SK-N-MC (cell line): ENCODE measurements at regions not wholly inside any gene's neighbourhood (a gene's known extent, or its start where the extent isn't known, plus 50 kb on each side); places are given as distances from the start of the nearest gene placed in this dataset.

Experiments used
- DNase-seq: peaks from one replicate; pipeline ENCODE4 v3.0.0-alpha.2; 2011; ENCODE audit warnings: low read depth, low spot score
- H3K27ac ChIP-seq: fragments of 200-600 bp; sonication (generic); 2 replicates; pipeline ENCODE4 v1.5.1; 2016; ENCODE audit warnings: mixed run types
- H3K36me3 ChIP-seq: fragments of 200-600 bp; sonication (generic); 2 replicates; pipeline ENCODE4 v1.6.1; 2017; ENCODE audit warnings: antibody characterized with exemption, low read length, mixed read lengths; ENCODE audit not compliant: insufficient read depth
- H3K4me3 ChIP-seq: fragments of 200-600 bp; sonication (generic); 2 replicates; pipeline ENCODE4 v1.5.1; 2016
- H3K9ac ChIP-seq: fragments of 200-600 bp; sonication (generic); 2 replicates; pipeline ENCODE4 v1.8.0; 2017; ENCODE audit warnings: mixed run types, mixed read lengths; ENCODE audit not compliant: insufficient read length
- H3K9me3 ChIP-seq: fragments of 200-600 bp; sonication (generic); 2 replicates; pipeline ENCODE4 v1.6.1; 2017; ENCODE audit warnings: low read depth, mild to moderate bottlenecking, antibody characterized with exemption, low read length, moderate library complexity, mixed read lengths
- EZH2 ChIP-seq: fragments of 200-600 bp; sonication (generic); IDR thresholded peaks from one replicate; pipeline ENCODE4 v1.6.1; 2017; ENCODE audit warnings: antibody characterized with exemption
- FOXP2 ChIP-seq: optimal IDR thresholded peaks from 2 replicates; pipeline ENCODE3; 2011; ENCODE audit warnings: mild to moderate bottlenecking, moderate library complexity; ENCODE audit not compliant: insufficient read depth; ENCODE audit errors: extremely low read length, control extremely low read depth
- POLR2AphosphoS5 ChIP-seq: IDR thresholded peaks from 2 replicates; pipeline ENCODE4 v1.6.1; 2012; ENCODE audit warnings: mild to moderate bottlenecking, low read depth, low read length, borderline replicate concordance

DNA sequence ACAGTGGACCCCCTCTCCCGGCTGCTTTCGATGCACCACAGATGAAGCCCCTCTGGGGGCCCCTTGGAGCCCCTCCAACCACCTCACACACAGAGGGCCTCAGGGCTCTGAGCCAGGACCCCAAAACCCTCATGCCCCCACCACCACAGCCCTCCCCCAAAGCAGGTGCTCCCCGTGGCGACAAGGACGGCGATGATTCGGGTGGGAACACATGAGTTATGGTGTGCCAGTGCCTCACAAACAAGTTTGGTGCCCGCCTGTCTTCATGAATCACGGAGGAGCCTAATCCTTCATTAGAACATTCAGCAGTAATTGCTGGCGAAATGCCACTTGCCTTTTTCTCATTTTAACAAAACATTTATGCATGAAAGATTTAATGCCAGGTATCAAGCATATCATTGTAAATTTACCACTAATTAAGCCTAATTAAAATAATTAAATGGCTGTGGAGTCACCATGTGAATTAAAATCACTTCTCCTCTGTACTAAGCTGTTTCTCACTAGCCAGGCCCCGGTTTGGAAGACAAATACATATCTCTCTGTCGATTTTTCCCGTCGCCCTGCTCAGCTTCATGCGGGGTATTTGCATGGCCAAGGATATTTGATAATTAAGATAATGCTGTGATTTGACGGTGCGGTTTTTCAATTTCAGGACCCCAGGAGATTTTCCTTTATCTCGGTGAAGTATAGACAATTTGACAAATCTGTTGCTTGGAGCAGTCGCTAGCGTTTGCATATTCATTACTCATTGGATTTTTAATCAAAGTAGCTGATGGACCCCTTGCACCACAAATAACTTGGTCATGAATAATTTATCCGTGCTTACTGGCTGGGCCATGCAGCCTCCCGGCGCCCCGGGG is 157.0 kb downstream of the TLE3 start:
- Histone ChIP-seq H3K4me3 (no peak overlapping the region), H3K27ac (no peak overlapping the region), H3K9me3 (no peaks in the 10 kb centered on the region), H3K36me3 (no peaks in the 10 kb centered on the region), H3K9ac (no peak overlapping the region)
- DNase-seq = no peak
- no peak for TF ChIP-seq POLR2AphosphoS5

DNA sequence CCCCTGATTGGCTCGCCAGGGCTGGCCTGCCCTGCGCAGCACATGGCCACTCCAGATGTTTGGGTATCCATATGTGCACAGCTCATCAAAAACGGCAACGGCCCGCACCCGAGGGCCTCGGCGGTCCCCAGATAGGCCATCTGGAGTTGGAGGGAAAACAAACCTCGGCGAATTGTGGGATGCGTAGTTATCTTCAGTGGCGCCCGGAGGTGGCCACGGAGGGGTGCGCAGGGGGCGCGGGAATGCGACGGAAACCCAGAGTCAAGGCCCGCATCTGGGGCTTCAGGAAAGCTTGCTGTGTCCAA is 156.5 kb downstream of the TLE3 start:
- DNase-seq = no peak
- Histone ChIP-seq H3K9ac (no peak overlapping the region), H3K36me3 (no peaks in the 10 kb centered on the region), H3K27ac (no peak overlapping the region), H3K9me3 (no peaks in the 10 kb centered on the region), H3K4me3 (no peak overlapping the region)
- TF ChIP-seq FOXP2 = no peak
- TF ChIP-seq EZH2 = no peak
- no peak for TF ChIP-seq POLR2AphosphoS5

DNA sequence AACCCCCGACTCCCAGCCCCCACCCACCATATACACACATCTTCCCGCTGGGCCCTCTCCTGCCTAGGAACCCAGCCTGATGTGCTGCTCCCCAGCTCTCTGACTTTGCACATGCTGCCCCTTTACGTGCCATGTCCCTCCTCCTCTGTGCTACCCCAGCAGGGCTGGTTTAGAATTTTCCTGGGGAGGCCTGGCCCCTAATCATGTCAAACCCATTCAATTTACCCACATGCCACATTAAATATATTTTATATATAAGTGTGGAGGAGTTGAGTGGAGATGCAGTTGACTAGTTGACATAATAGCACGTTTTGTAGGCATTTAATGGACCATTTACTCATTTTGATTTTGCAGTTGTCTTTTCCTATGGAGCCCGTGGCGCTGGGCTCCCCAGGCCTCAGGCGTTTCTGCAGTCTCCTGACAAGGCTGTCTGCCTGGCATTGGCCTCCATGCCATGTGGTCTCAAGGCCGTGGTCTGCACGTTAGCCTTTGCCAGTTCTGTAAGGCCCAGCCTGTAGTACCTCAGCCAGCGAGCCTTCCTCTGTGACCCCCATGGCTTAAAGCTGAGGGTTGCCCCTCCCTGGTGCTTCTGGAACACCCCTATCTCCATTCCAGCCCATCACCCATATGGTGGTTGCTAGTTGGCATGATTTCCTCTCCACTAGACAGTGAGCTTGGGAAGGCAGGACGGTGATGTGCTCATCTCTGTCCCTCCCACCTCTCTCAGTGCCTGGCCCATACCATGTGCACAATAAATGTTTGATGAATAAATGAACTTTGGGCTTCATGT is 155.8 kb downstream of the TLE3 start:
- H3K9ac ChIP-seq = no peak overlapping the region
- no peak for DNase-seq
- TF ChIP-seq POLR2AphosphoS5 (no peak), FOXP2 (no peak), EZH2 (no peak)
- no peaks in the 10 kb centered on the region for H3K36me3 ChIP-seq
- H3K27ac ChIP-seq = no peak overlapping the region
- H3K9me3 ChIP-seq = no peaks in the 10 kb centered on the region
- H3K4me3 ChIP-seq = no peak overlapping the region

DNA sequence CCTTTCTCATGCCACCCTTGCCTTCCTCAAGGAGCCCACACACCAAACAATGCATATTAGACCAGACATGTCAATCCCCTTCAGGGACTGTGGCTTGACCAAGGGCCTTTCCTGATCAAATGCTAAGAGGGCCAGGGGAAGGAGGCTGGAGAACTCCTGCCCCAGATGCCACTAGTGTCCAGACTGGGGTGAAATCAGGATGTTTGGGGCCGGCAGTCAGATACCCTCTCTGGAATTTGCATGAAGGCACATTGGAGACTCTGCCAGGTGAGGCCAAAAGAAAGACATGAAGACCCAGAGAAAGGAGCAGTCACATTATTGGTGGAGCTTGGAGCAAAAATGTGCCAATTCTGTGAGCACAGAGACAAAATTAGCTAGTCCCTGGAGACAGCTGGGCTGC is 154.1 kb downstream of the TLE3 start:
- Histone ChIP-seq H3K36me3 (no peaks in the 10 kb centered on the region), H3K27ac (no peak overlapping the region), H3K9me3 (no peaks in the 10 kb centered on the region), H3K9ac (no peak overlapping the region), H3K4me3 (no peak overlapping the region)
- no peak for DNase-seq
- TF ChIP-seq EZH2 = no peak
- no peak for TF ChIP-seq FOXP2

DNA sequence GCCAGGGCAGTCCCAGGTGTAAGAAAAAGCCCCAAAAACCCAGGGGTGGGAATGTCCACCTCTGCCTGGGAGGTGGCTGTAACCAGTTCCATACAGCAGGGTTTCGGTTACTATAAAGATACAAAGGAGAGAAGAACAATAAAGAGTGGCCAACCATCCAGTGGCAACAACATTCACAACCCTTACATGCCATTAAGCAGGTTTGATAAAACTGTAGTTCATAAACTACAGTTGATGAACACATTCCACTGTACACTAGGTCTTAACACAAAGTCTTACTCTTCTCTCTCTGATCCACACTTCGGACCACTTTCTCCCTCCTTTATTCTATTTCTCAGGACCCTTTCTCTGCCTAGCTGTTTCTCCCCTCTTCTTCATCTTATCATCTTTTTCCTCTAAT is 152.0 kb downstream of the TLE3 start:
- Histone ChIP-seq H3K27ac (no peak overlapping the region), H3K9ac (no peak overlapping the region), H3K36me3 (no peaks in the 10 kb centered on the region), H3K9me3 (no peaks in the 10 kb centered on the region), H3K4me3 (no peak overlapping the region)
- no peak for DNase-seq
- TF ChIP-seq POLR2AphosphoS5 (no peak), FOXP2 (no peak), EZH2 (no peak)

DNA sequence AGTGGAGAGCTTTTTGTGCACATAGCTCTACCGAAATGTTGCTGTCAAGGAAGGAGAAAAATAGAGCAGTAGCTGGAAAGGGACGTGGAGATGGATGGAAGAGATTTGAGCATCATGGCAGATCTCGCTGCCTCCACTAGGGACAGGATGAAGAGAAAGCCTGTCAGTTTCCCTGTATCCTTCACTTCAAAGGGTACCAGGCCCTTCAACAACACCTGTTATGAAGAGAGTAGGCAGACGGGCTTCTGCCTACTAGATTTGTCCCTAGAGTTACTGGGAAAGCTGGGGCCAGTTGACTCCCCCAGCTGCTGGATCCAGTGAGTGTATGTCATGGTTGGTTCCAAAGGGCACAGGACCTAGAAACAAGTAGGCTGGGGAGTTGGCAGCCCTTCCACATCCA is 150.8 kb downstream of the TLE3 start:
- DNase-seq = no peak
- Histone ChIP-seq H3K9me3 (no peaks in the 10 kb centered on the region), H3K9ac (no peak overlapping the region), H3K4me3 (no peak overlapping the region), H3K36me3 (no peaks in the 10 kb centered on the region), H3K27ac (no peak overlapping the region)
- TF ChIP-seq POLR2AphosphoS5 = no peak
- no peak for TF ChIP-seq EZH2
- no peak for TF ChIP-seq FOXP2

DNA sequence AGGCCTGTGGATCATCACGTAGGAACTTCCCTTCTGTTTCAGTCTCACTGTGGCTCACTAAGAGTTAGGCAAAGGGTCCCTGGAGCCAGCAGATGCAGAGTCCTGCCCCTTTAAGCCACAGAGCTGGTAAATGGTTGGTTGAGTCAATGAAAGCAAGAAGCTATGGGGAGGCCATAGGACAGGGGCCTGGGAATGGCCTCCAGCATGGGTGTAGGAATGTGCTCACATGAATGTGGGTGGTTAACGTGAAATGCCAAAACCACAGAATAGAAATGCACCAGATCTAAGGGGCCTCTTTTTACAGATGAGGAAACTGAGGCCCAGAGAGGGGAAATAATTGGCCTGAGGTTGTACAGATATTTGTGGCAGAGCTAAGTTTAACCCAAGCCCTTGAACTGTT is 150.3 kb downstream of the TLE3 start:
- H3K4me3 ChIP-seq = no peak overlapping the region
- H3K9ac ChIP-seq = no peak overlapping the region
- no peaks in the 10 kb centered on the region for H3K36me3 ChIP-seq
- DNase-seq = no peak
- H3K9me3 ChIP-seq = no peaks in the 10 kb centered on the region
- TF ChIP-seq EZH2 (no peak), POLR2AphosphoS5 (no peak), FOXP2 (no peak)
- H3K27ac ChIP-seq = no peak overlapping the region

DNA sequence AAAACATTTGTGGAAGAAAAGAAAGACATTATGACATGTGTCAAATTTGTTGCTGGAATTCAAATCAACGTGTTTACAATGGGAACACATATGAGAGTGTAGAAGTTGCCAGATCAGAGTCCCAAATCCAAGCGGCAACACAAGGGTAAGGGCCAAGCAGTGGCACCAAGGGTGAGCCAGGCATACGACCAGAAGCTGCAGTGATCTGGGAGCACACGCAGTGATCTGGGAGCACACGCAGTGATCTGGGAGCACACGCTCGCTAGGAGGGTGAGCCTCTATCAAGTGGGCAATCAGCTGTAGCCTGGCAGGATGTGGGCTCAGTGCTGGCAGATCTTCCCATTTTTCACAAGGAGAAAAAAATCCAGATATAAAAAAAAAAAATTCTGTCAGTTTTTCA is 148.2 kb downstream of the TLE3 start:
- Histone ChIP-seq H3K27ac (no peak overlapping the region), H3K4me3 (no peak overlapping the region), H3K36me3 (no peaks in the 10 kb centered on the region), H3K9ac (no peak overlapping the region), H3K9me3 (no peaks in the 10 kb centered on the region)
- TF ChIP-seq FOXP2 = no peak
- TF ChIP-seq POLR2AphosphoS5 = no peak
- TF ChIP-seq EZH2 = no peak
- no peak for DNase-seq
